GM12873 (cell line): ENCODE measurements at regions not wholly inside any gene's neighbourhood (a gene's known extent, or its start where the extent isn't known, plus 50 kb on each side); places are given as distances from the start of the nearest gene placed in this dataset.

Experiments
- TF ChIP-seq, protein P1 (sequence below): IDR thresholded peaks from 2 replicates; pipeline ENCODE4 v1.5.1; 2012; ENCODE audit warnings: low read depth, mild to moderate bottlenecking, moderate library complexity, low read length, control low read depth; ENCODE audit not compliant: insufficient read depth; ENCODE audit errors: missing control alignments

DNA sequence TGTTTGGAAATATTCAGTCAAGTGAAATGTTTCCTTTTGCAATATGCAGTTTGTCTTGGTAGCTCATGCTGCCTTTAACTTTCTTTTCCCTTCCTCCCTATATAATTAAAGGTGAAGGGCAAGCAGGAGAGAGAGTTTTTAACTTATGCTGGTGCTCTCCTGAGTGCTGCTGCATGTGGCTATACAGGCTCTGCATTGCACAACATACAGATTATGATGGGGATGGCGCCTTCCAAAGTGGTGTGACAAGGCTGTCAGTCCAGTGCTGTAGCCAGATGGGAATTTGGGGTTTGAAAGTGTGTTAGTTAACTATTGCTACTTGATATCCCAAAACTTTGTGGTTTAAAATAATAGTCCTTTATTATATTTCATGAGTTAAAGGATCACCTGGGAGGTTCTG, 199.0 kb downstream of the ATP23 start:
- TF ChIP-seq, protein P1, sequence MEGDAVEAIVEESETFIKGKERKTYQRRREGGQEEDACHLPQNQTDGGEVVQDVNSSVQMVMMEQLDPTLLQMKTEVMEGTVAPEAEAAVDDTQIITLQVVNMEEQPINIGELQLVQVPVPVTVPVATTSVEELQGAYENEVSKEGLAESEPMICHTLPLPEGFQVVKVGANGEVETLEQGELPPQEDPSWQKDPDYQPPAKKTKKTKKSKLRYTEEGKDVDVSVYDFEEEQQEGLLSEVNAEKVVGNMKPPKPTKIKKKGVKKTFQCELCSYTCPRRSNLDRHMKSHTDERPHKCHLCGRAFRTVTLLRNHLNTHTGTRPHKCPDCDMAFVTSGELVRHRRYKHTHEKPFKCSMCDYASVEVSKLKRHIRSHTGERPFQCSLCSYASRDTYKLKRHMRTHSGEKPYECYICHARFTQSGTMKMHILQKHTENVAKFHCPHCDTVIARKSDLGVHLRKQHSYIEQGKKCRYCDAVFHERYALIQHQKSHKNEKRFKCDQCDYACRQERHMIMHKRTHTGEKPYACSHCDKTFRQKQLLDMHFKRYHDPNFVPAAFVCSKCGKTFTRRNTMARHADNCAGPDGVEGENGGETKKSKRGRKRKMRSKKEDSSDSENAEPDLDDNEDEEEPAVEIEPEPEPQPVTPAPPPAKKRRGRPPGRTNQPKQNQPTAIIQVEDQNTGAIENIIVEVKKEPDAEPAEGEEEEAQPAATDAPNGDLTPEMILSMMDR = no peak

DNA sequence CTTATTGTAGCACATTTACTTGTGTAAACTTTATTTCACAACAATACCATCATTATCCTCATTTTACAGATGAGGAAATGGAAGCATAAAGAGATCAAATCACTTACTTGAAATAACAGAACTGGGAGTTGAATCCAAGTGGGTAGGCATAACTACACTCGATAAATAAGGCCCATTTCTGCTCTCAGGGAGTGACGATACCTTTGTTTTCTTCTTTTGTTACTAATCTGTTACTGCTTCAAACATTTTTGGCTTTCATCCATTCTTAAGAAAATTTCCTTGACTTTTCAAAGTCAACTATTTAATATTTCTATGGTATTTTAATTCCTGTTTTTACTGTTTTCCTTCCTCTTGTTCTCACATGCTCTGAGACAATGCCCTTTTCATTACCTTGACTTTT, 201.6 kb downstream of the ATP23 start:
- TF ChIP-seq, protein P1 = no peak

DNA sequence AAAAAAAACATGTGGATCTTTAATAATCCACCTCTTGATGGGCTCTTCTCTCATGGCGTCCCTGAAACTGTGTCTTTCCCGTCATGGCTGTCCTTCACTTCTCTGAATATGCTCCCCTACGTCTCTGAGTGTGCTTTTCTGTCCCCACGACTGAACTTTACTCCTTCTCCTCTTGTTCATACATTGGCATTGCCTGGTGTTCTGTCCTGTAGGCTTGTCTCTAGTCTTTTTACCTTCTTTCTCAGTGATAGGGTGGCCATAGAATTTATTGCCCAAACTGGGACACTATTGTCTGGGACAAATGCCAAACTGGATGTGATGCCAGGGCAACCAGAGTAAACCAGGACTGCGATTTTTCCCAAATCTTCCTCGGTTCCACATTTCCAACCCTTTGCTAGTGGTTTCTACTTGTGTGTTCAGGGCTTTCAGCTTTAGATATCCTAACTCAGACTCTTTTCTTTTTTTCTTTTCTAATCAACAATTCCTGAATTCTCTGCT, 202.2 kb downstream of the ATP23 start:
- TF ChIP-seq, protein P1 = no peak

DNA sequence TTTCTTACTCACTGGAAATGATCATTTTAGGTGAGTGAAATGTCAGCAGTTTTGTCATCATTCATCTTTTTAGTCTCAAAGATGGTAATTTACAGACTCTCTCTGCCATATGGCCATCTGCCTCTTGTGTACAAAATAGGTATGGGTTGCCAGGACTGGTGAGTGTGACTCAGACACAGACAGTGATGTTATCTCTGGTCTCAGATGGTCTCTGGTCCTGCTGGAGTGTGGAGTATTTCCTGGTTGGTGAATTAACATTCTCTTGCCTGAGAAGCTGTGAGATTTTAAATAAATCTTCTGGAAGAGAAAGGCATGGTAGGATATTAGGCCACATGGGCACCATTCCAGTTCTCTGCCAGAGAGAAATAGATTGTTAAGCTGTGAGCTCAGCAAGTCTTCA, 207.0 kb downstream of the ATP23 start:
- TF ChIP-seq, protein P1 = no peak

- TF ChIP-seq, protein P1 = no peak
Observed at GRCh38 chr12:58148976-58149375, 207.6 kb downstream of the ATP23 start.

DNA sequence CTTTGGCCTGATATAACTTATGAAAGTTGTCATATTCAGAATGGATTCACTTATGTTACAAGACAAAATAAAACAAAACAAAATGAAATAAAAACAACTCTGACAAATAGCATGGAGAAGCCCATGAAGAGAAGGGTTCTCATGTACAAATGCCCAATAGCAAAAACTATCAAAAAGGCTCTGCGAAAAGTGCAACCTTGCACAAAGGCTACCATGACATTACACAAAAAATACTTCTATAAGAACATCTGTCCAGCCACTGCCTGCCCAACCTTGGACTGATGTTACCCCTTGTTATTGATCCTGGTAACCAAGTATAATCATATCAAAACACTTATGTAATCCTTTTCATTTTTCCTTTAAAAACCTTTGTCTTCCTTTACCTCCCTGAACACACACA, 213.0 kb downstream of the ATP23 start:
- TF ChIP-seq, protein P1 = no peak

- TF ChIP-seq, protein P1 = no peak
Observed at GRCh38 chr12:58156697-58157096, 215.3 kb downstream of the ATP23 start.
